AG09309 (cell line): ENCODE measurements at regions not wholly inside any gene's neighbourhood (a gene's known extent, or its start where the extent isn't known, plus 50 kb on each side); places are given as distances from the start of the nearest gene placed in this dataset.

Experiments
- DNase-seq: peaks from one replicate; pipeline ENCODE4 v3.0.0-alpha.2; 2010; ENCODE audit warnings: low read depth
- H3K4me3 ChIP-seq: 2 replicates; pipeline ENCODE4 v1.5.1; 2011; ENCODE audit warnings: mild to moderate bottlenecking, low read depth, low read length, moderate library complexity; ENCODE audit not compliant: control insufficient read depth
- CTCF ChIP-seq: IDR thresholded peaks from 2 replicates; pipeline ENCODE4 v1.5.1; 2011; ENCODE audit warnings: mild to moderate bottlenecking, low read depth, low read length, inconsistent platforms; ENCODE audit not compliant: insufficient read depth, control insufficient read depth; ENCODE audit errors: missing control alignments

GRCh38 chr13:87859261-87859660 is 188.1 kb downstream of the SLITRK5 start:
- H3K4me3 ChIP-seq, result no peak overlapping the region
- no peak for TF ChIP-seq CTCF
- DNase-seq, result no peak

GRCh38 chr13:87867426-87867825 is 196.3 kb downstream of the SLITRK5 start:
- no peak for DNase-seq
- no peak overlapping the region for H3K4me3 ChIP-seq
- TF ChIP-seq CTCF, result no peak

- DNase-seq, result no peak
- no peak overlapping the region for H3K4me3 ChIP-seq
- no peak for TF ChIP-seq CTCF
Measured at GRCh38 chr13:87868731-87869130, 197.6 kb downstream of the SLITRK5 start.

- no peak for DNase-seq
- no peak overlapping the region for H3K4me3 ChIP-seq
- no peak for TF ChIP-seq CTCF
Measured at GRCh38 chr13:87872813-87873212, 201.6 kb downstream of the SLITRK5 start.

GRCh38 chr13:87877477-87877876 is 206.3 kb downstream of the SLITRK5 start:
- no peak for DNase-seq
- no peak overlapping the region for H3K4me3 ChIP-seq
- TF ChIP-seq CTCF, result no peak

- no peak for TF ChIP-seq CTCF
- DNase-seq, result no peak
Measured at GRCh38 chr13:87878706-87879105, 207.5 kb downstream of the SLITRK5 start.

GRCh38 chr13:87884884-87885283 is 213.7 kb downstream of the SLITRK5 start:
- TF ChIP-seq CTCF, result no peak
- DNase-seq, result no peak
- no peak overlapping the region for H3K4me3 ChIP-seq

More at GRCh38 chr13:87878706-87879105, 207.5 kb downstream of the SLITRK5 start:
- H3K4me3 ChIP-seq, result no peak overlapping the region
